Endothelial cell (in vitro differentiated cells): ENCODE measurements at regions not wholly inside any gene's neighbourhood (a gene's known extent, or its start where the extent isn't known, plus 50 kb on each side); places are given as distances from the start of the nearest gene placed in this dataset.

Experiments
- DNase-seq: peaks from one replicate; pipeline ENCODE4 v3.0.0; 2021; ENCODE audit warnings: low spot score
- H3K27ac Mint-ChIP-seq: one replicate; pipeline ENCODE4 v1.8.0; 2021; ENCODE audit warnings: mixed read lengths, inconsistent platforms; ENCODE audit not compliant: unreplicated experiment
- H3K27me3 Mint-ChIP-seq: one replicate; pipeline ENCODE4 v1.8.0; 2021; ENCODE audit warnings: mild to moderate bottlenecking, moderate library complexity, mixed read lengths, inconsistent platforms; ENCODE audit not compliant: unreplicated experiment
- H3K36me3 Mint-ChIP-seq: one replicate; pipeline ENCODE4 v1.8.0; 2021; ENCODE audit warnings: mild to moderate bottlenecking, low read depth, mixed read lengths, inconsistent platforms; ENCODE audit not compliant: unreplicated experiment
- H3K4me1 Mint-ChIP-seq: one replicate; pipeline ENCODE4 v1.8.0; 2021; ENCODE audit warnings: mild to moderate bottlenecking, mixed read lengths, inconsistent platforms; ENCODE audit not compliant: unreplicated experiment
- H3K4me3 Mint-ChIP-seq: one replicate; pipeline ENCODE4 v1.8.0; 2021; ENCODE audit warnings: mild to moderate bottlenecking, mixed read lengths, inconsistent platforms; ENCODE audit not compliant: unreplicated experiment
- H3K9me3 Mint-ChIP-seq: one replicate; pipeline ENCODE4 v1.8.0; 2021; ENCODE audit warnings: mixed read lengths, inconsistent platforms; ENCODE audit not compliant: unreplicated experiment
- CTCF ChIP-seq: fragments of 200-600 bp; sonication (generic); IDR thresholded peaks from one replicate; pipeline ENCODE4 v1.5.0; 2021; ENCODE audit warnings: antibody characterized with exemption; ENCODE audit not compliant: unreplicated experiment

- Mint-ChIP-seq H3K36me3 (no peaks in the 10 kb centered on the region), H3K4me3 (no peak overlapping the region), H3K9me3 (no peaks in the 10 kb centered on the region), H3K27ac (no peak overlapping the region), H3K4me1 (no peaks in the 10 kb centered on the region), H3K27me3 (no peaks in the 10 kb centered on the region)
- no peak for DNase-seq
- TF ChIP-seq CTCF = no peak
Observed at GRCh38 chr13:31670831-31671617, 68.3 kb upstream of the RXFP2 start.

DNA sequence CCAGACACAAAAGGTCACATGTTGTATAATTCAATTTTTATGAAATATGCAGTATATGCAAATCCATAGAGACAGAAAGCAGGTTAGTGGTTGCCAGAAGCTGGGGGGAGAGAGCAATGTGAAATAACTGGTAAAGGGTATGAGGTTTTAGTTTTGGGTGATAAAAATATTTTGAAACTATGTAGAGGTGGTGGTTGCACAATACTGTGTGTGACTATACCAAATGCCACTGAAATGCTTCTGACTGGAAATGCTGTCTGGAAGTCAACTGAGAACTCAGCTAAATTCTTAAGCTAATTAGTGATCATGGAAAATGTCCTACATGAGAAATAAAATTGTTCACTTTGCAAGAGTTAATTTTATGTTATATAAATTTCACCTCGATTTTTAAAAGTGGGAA lies 65.3 kb upstream of the RXFP2 start:
- no peaks in the 10 kb centered on the region for H3K36me3 Mint-ChIP-seq
- H3K9me3 Mint-ChIP-seq = no peaks in the 10 kb centered on the region
- H3K27me3 Mint-ChIP-seq = peaks cover 1% of the 10 kb centered on the region
- TF ChIP-seq CTCF = no peak
- no peaks in the 10 kb centered on the region for H3K4me1 Mint-ChIP-seq
- H3K4me3 Mint-ChIP-seq = no peak overlapping the region
- no peak overlapping the region for H3K27ac Mint-ChIP-seq
- DNase-seq = no peak

GRCh38 chr13:31675440-31675953 lies 63.8 kb upstream of the RXFP2 start:
- DNase-seq = no peak

DNA sequence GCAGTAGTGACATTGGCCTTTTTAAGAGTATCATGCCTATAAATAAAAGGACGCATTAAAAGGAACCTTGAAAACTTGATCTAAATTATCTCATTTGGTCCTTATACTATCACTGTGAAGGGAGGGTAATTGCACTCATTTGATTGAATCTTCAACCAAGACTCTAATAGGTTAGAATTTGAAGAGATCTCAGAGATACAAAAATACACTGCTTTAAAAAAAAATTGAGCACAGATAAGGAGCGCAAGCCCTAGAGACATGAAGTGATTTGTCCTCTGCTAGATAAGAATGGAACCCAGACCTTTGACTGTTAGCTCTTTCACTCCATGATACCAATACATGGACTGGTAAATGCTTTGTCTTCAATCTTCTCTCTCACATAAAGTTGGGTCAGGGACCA lies 58.2 kb upstream of the RXFP2 start:
- Mint-ChIP-seq H3K9me3 (no peaks in the 10 kb centered on the region), H3K27me3 (peaks cover 1% of the 10 kb centered on the region), H3K4me1 (no peaks in the 10 kb centered on the region), H3K36me3 (no peaks in the 10 kb centered on the region), H3K27ac (no peak overlapping the region), H3K4me3 (no peak overlapping the region)
- TF ChIP-seq CTCF = no peak
- DNase-seq = no peak

More at GRCh38 chr13:31675440-31675953, 63.8 kb upstream of the RXFP2 start:
- Mint-ChIP-seq H3K36me3 (no peaks in the 10 kb centered on the region), H3K27me3 (peaks cover 1% of the 10 kb centered on the region), H3K4me3 (no peak overlapping the region), H3K27ac (no peak overlapping the region), H3K9me3 (no peaks in the 10 kb centered on the region), H3K4me1 (no peaks in the 10 kb centered on the region)
- no peak for TF ChIP-seq CTCF

DNA sequence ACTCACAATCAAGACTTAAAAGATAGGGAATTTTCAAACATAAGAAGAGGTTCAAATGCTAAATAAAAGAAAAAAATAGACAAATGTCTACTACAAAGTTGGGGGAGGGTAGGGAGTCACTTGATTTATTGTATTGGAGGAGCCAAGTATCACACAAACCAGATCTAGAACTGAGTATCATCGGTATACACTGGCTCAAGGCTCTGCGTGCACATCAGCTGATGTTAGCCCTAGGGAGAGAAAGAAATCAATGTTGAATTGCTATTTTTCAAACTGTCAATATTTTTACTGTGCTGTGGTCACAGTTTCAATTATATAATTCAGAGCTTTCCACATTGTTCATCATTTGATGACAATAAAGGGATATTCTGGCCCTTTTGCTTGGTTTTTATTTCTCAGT lies 54.9 kb upstream of the RXFP2 start:
- no peaks in the 10 kb centered on the region for H3K4me1 Mint-ChIP-seq
- H3K9me3 Mint-ChIP-seq = no peaks in the 10 kb centered on the region
- TF ChIP-seq CTCF = no peak
- no peak overlapping the region for H3K4me3 Mint-ChIP-seq
- H3K27me3 Mint-ChIP-seq = no peaks in the 10 kb centered on the region
- no peak for DNase-seq
- no peak overlapping the region for H3K27ac Mint-ChIP-seq
- no peaks in the 10 kb centered on the region for H3K36me3 Mint-ChIP-seq
